ENCODE measurements at regions not wholly inside any gene's neighbourhood (a gene's known extent, or its start where the extent isn't known, plus 50 kb on each side); places are given as distances from the start of the nearest gene placed in this dataset.
"Not testable (repeated sequence)": the region's sequence is repeated elsewhere in the genome, so short reads cannot be mapped to it uniquely, and the experiment has no call there.

- Histone ChIP-seq H3K27me3 (ENCODE audit: control insufficient read depth, insufficient read depth, low read length) (no peaks in the 10 kb centered on the region), H3K27ac (ENCODE audit: low read length) (no peak overlapping the region), H3K4me1 (ENCODE audit: control insufficient read depth, insufficient read depth, low read length) (no peaks in the 10 kb centered on the region), H3K9me3 (ENCODE audit: control insufficient read depth, insufficient read depth, low read depth, low read length) (no peaks in the 10 kb centered on the region), H3K4me3 (ENCODE audit: low read depth in 2 of 2, low read length in 2 of 2) (no peak overlapping the region), H3K36me3 (ENCODE audit: control insufficient read depth, insufficient read depth, low read length) (no peaks in the 10 kb centered on the region)
- in situ Hi-C loops (cut with HindIII; ENCODE audit: low pct_unique_long_range_greater_than_20kb, low sequenced_read_pairs) (no loop called here), intact Hi-C loops (cut with micrococcal nuclease; ENCODE audit: unreplicated experiment) (no loop called here)
- CTCF ChIA-PET, result no interaction called here
- no TSS peak for BruUV-seq (replicated peaks)
- no peak for TF ChIP-seq POLR2AphosphoS5 (IDR thresholded peaks at IDR 0.05; ENCODE audit: low read depth, low read length)
- TF ChIP-seq SIN3A (IDR thresholded peaks at IDR 0.05; ENCODE audit: borderline replicate concordance, insufficient read depth, low read depth, low read length), result no peak
- no peak for TF ChIP-seq CTCF (IDR thresholded peaks at IDR 0.05)
- no peak for TF ChIP-seq TCF7L2 (IDR thresholded peaks at IDR 0.05; ENCODE audit: low read depth, low read length)
- no peak for TF ChIP-seq REST (IDR thresholded peaks at IDR 0.05; ENCODE audit: insufficient read depth in 1 of 2, low read depth in 2 of 2, low read length in 1 of 2)
- POLR2A ChIA-PET, result no interaction called here
- no peak for ATAC-seq
- DNase-seq (ENCODE audit: low read depth, low spot score), result no peak
Observed at GRCh38 chr7:20494566-20494965, 120.9 kb upstream of the ABCB5 start.

- BruUV-seq (replicated peaks); H3K9me3 ChIP-seq (ENCODE audit: control insufficient read depth, insufficient read depth, low read depth, low read length); ATAC-seq; H3K27me3 ChIP-seq (ENCODE audit: control insufficient read depth, insufficient read depth, low read length); H3K4me3 ChIP-seq (ENCODE audit: low read depth in 2 of 2, low read length in 2 of 2); in situ Hi-C loops (cut with HindIII; ENCODE audit: low pct_unique_long_range_greater_than_20kb, low sequenced_read_pairs); H3K36me3 ChIP-seq (ENCODE audit: control insufficient read depth, insufficient read depth, low read length); H3K27ac ChIP-seq (ENCODE audit: low read length); CTCF ChIA-PET; H3K4me1 ChIP-seq (ENCODE audit: control insufficient read depth, insufficient read depth, low read length); POLR2A ChIA-PET; DNase-seq (ENCODE audit: low read depth, low spot score); intact Hi-C loops (cut with micrococcal nuclease; ENCODE audit: unreplicated experiment): not testable (repeated sequence)
Observed at GRCh38 chr7:20501473-20501872, 114.0 kb upstream of the ABCB5 start.

- POLR2A ChIA-PET, result no interaction called here
- no peaks in the 10 kb centered on the region for H3K27me3 ChIP-seq (ENCODE audit: control insufficient read depth, insufficient read depth, low read length)
- no peak overlapping the region for H3K27ac ChIP-seq (ENCODE audit: low read length)
- DNase-seq (ENCODE audit: low read depth, low spot score), result no peak
- no peaks in the 10 kb centered on the region for H3K36me3 ChIP-seq (ENCODE audit: control insufficient read depth, insufficient read depth, low read length)
- in situ Hi-C loops (cut with HindIII; ENCODE audit: low pct_unique_long_range_greater_than_20kb, low sequenced_read_pairs) (no loop called here), intact Hi-C loops (cut with micrococcal nuclease; ENCODE audit: unreplicated experiment) (no loop called here)
- no peak for TF ChIP-seq REST (IDR thresholded peaks at IDR 0.05; ENCODE audit: insufficient read depth in 1 of 2, low read depth in 2 of 2, low read length in 1 of 2)
- no peak for TF ChIP-seq POLR2AphosphoS5 (IDR thresholded peaks at IDR 0.05; ENCODE audit: low read depth, low read length)
- TF ChIP-seq TCF7L2 (IDR thresholded peaks at IDR 0.05; ENCODE audit: low read depth, low read length), result no peak
- no peak for TF ChIP-seq CTCF (IDR thresholded peaks at IDR 0.05)
- no peak for TF ChIP-seq SIN3A (IDR thresholded peaks at IDR 0.05; ENCODE audit: borderline replicate concordance, insufficient read depth, low read depth, low read length)
- CTCF ChIA-PET, result no interaction called here
- no peak for ATAC-seq
- no peak overlapping the region for H3K4me3 ChIP-seq (ENCODE audit: low read depth in 2 of 2, low read length in 2 of 2)
- no peaks in the 10 kb centered on the region for H3K9me3 ChIP-seq (ENCODE audit: control insufficient read depth, insufficient read depth, low read depth, low read length)
- BruUV-seq (replicated peaks), result no TSS peak
- no peaks in the 10 kb centered on the region for H3K4me1 ChIP-seq (ENCODE audit: control insufficient read depth, insufficient read depth, low read length)
Observed at GRCh38 chr7:20503278-20503950, 112.1 kb upstream of the ABCB5 start.

Data from Panc1 (cell line).